HG03575 (cell line): ENCODE measurements at regions not wholly inside any gene's neighbourhood (a gene's known extent, or its start where the extent isn't known, plus 50 kb on each side); places are given as distances from the start of the nearest gene placed in this dataset.
"Not testable (repeated sequence)": the region's sequence is repeated elsewhere in the genome, so short reads cannot be mapped to it uniquely, and the experiment has no call there.

Experiments
- ATAC-seq: cut with Tn5 transposase; IDR thresholded peaks from one replicate; pipeline ENCODE4 v1.9.1; 2021; ENCODE audit not compliant: unreplicated experiment, insufficient number of reproducible peaks, low FRiP score; ENCODE audit errors: extremely low read depth

GRCh38 chr7:10484767-10485166 lies 488.9 kb upstream of the PHF14 start:
- ATAC-seq: no peak

- ATAC-seq: not testable (repeated sequence)
Measured at GRCh38 chr7:10501206-10501884, 472.3 kb upstream of the PHF14 start.

GRCh38 chr7:10507032-10507431 lies 466.6 kb upstream of the PHF14 start:
- ATAC-seq: no peak

GRCh38 chr7:10521306-10521705 lies 452.4 kb upstream of the PHF14 start:
- no peak for ATAC-seq

GRCh38 chr7:10533429-10533828 lies 440.2 kb upstream of the PHF14 start:
- not testable (repeated sequence) for ATAC-seq

- ATAC-seq: no peak
Measured at GRCh38 chr7:10536561-10536960, 437.1 kb upstream of the PHF14 start.

- no peak for ATAC-seq
Measured at GRCh38 chr7:10537764-10538163, 435.9 kb upstream of the PHF14 start.

GRCh38 chr7:10557375-10557774 lies 416.3 kb upstream of the PHF14 start:
- no peak for ATAC-seq

GRCh38 chr7:10560497-10560896 lies 413.2 kb upstream of the PHF14 start:
- no peak for ATAC-seq

GRCh38 chr7:10568891-10569290 lies 404.8 kb upstream of the PHF14 start:
- ATAC-seq: no peak

- ATAC-seq: no peak
Measured at GRCh38 chr7:10571759-10572158, 401.9 kb upstream of the PHF14 start.

GRCh38 chr7:10577866-10578374 lies 395.8 kb upstream of the PHF14 start:
- no peak for ATAC-seq

GRCh38 chr7:10579561-10579960 lies 394.1 kb upstream of the PHF14 start:
- no peak for ATAC-seq

- ATAC-seq: no peak
Measured at GRCh38 chr7:10584886-10585285, 388.8 kb upstream of the PHF14 start.

GRCh38 chr7:10588084-10588483 lies 385.6 kb upstream of the PHF14 start:
- no peak for ATAC-seq

- no peak for ATAC-seq
Measured at GRCh38 chr7:10592604-10593003, 381.1 kb upstream of the PHF14 start.

- no peak for ATAC-seq
Measured at GRCh38 chr7:10593080-10593479, 380.6 kb upstream of the PHF14 start.

GRCh38 chr7:10596827-10597226 lies 376.8 kb upstream of the PHF14 start:
- no peak for ATAC-seq

GRCh38 chr7:10604128-10604527 lies 369.5 kb upstream of the PHF14 start:
- no peak for ATAC-seq

GRCh38 chr7:10612950-10613349 lies 360.7 kb upstream of the PHF14 start:
- ATAC-seq: no peak

GRCh38 chr7:10618953-10619352 lies 354.7 kb upstream of the PHF14 start:
- no peak for ATAC-seq
